Hepatocyte (in vitro differentiated cells): ENCODE measurements at regions not wholly inside any gene's neighbourhood (a gene's known extent, or its start where the extent isn't known, plus 50 kb on each side); places are given as distances from the start of the nearest gene placed in this dataset.

Source experiments
- CTCF ChIP-seq: fragments of 200-600 bp; sonication (generic); IDR thresholded peaks from 2 replicates; pipeline ENCODE4 v1.5.1; 2016; ENCODE audit warnings: antibody characterized with exemption, mild to moderate bottlenecking; ENCODE audit not compliant: poor library complexity
- EZH2 ChIP-seq: fragments of 200-600 bp; sonication (generic); IDR thresholded peaks from 2 replicates; pipeline ENCODE4 v1.6.1; 2016; ENCODE audit warnings: antibody characterized with exemption, mild to moderate bottlenecking, borderline replicate concordance

GRCh38 chr22:26785932-26786331, 128.5 kb downstream of the MIAT start:
- TF ChIP-seq CTCF (no peak), EZH2 (no peak)
